MM.1S (cell line): ENCODE measurements at regions not wholly inside any gene's neighbourhood (a gene's known extent, or its start where the extent isn't known, plus 50 kb on each side); places are given as distances from the start of the nearest gene placed in this dataset.
"Not testable (repeated sequence)": the region's sequence is repeated elsewhere in the genome, so short reads cannot be mapped to it uniquely, and the experiment has no call there.

ENCODE experiments used
- DNase-seq: peaks from one replicate; pipeline ENCODE4 v3.0.0-alpha.2; 2015
- H2AFZ ChIP-seq: fragments of 300-600 bp; sonication (generic); 2 replicates; pipeline ENCODE4 v1.6.0; 2016; ENCODE audit warnings: antibody characterized with exemption, low read length
- H3F3A ChIP-seq: fragments of 300-600 bp; sonication (generic); 2 replicates; pipeline ENCODE4 v1.6.1; 2016; ENCODE audit warnings: mild to moderate bottlenecking, antibody characterized with exemption, low read length, moderate library complexity, mixed read lengths; ENCODE audit not compliant: insufficient read depth
- H3K27ac ChIP-seq: fragments of 300-600 bp; sonication (generic); 2 replicates; pipeline ENCODE4 v1.5.1; 2016; ENCODE audit warnings: mild to moderate bottlenecking, low read length
- H3K27me3 ChIP-seq: fragments of 300-600 bp; sonication (generic); replicated peaks from 2 replicates; pipeline ENCODE4 v1.6.0; 2016; ENCODE audit warnings: low read length; ENCODE audit not compliant: insufficient read depth
- H3K36me3 ChIP-seq: fragments of 300-600 bp; sonication (generic); replicated peaks from 2 replicates; pipeline ENCODE4 v1.6.1; 2016; ENCODE audit warnings: mild to moderate bottlenecking, low read length, mixed read lengths; ENCODE audit not compliant: insufficient read depth
- H3K4me1 ChIP-seq: fragments of 300-600 bp; sonication (generic); 2 replicates; pipeline ENCODE4 v1.6.1; 2016; ENCODE audit warnings: low read length, mixed read lengths
- H3K4me2 ChIP-seq: fragments of 300-600 bp; sonication (generic); 2 replicates; pipeline ENCODE4 v1.6.0; 2016; ENCODE audit warnings: low read depth, low read length
- H3K4me3 ChIP-seq: fragments of 300-600 bp; sonication (generic); 2 replicates; pipeline ENCODE4 v1.5.1; 2016; ENCODE audit warnings: low read length, mixed read lengths
- H3K79me2 ChIP-seq: fragments of 300-600 bp; sonication (generic); 2 replicates; pipeline ENCODE4 v1.6.1; 2016; ENCODE audit warnings: mixed run types, low read length, mixed read lengths
- H3K9ac ChIP-seq: fragments of 300-600 bp; sonication (generic); 2 replicates; pipeline ENCODE4 v1.6.1; 2016; ENCODE audit warnings: low read length, mixed read lengths
- H3K9me2 ChIP-seq: fragments of 300-600 bp; sonication (generic); replicated peaks from 2 replicates; pipeline ENCODE4 v1.6.1; 2016; ENCODE audit warnings: mild to moderate bottlenecking, low read length, mixed read lengths; ENCODE audit not compliant: insufficient read depth
- H3K9me3 ChIP-seq: fragments of 300-600 bp; sonication (generic); replicated peaks from 2 replicates; pipeline ENCODE4 v1.6.1; 2016; ENCODE audit warnings: mild to moderate bottlenecking, low read length, mixed read lengths; ENCODE audit not compliant: insufficient read depth
- H4K20me1 ChIP-seq: fragments of 300-600 bp; sonication (generic); 2 replicates; pipeline ENCODE4 v1.6.1; 2016; ENCODE audit warnings: mild to moderate bottlenecking, low read length, moderate library complexity, mixed read lengths; ENCODE audit not compliant: insufficient read depth
- CTCF ChIP-seq: fragments of 300-600 bp; sonication (generic); IDR thresholded peaks from 2 replicates; pipeline ENCODE4 v1.5.1; 2016; ENCODE audit warnings: antibody characterized with exemption, low read length, mixed read lengths
- EZH2 ChIP-seq: fragments of 300-600 bp; sonication (generic); optimal IDR thresholded peaks from 2 replicates; pipeline ENCODE3; 2017; ENCODE audit warnings: low read depth, mild to moderate bottlenecking, antibody characterized with exemption, low read length, mixed read lengths
- EZH2phosphoT487 ChIP-seq: fragments of 300-600 bp; sonication (generic); IDR thresholded peaks from 2 replicates; pipeline ENCODE4 v1.6.1; 2018; ENCODE audit warnings: antibody characterized with exemption, low read length

DNA sequence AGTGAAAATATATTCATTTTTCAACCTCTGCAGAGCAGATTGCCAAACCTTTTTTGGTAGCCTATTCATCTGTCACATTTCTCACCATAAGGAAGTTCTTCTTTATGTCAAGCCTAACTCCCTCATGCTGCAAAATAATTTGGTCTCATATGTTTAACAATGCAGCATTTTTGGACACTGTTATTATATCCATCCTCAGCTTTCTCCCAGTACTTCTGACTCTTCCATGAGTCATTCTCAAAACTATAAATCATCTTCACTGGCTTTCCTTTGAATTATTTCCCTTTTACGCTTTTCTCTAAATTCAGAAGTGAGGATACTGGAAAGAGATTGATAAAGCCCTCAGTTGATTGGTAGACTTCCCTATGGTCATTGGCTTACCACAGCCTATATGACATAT, 192.2 kb downstream of the TPBG start:
- Histone ChIP-seq H3K27ac (no peak overlapping the region), H3K9ac (no peak overlapping the region), H3K9me2 (no peaks in the 10 kb centered on the region), H3K4me1 (no peaks in the 10 kb centered on the region), H3K4me2 (no peak overlapping the region), H3F3A (no peaks in the 10 kb centered on the region), H3K9me3 (no peaks in the 10 kb centered on the region), H3K36me3 (no peaks in the 10 kb centered on the region), H2AFZ (no peak overlapping the region), H3K79me2 (no peaks in the 10 kb centered on the region), H3K27me3 (no peaks in the 10 kb centered on the region), H3K4me3 (no peak overlapping the region), H4K20me1 (no peaks in the 10 kb centered on the region)
- DNase-seq: no peak
- no peak for TF ChIP-seq EZH2phosphoT487
- no peak for TF ChIP-seq EZH2
- TF ChIP-seq CTCF: no peak

- not testable (repeated sequence) for H3K9me3 ChIP-seq, H3K27ac ChIP-seq, H3K79me2 ChIP-seq, H4K20me1 ChIP-seq, H3K27me3 ChIP-seq, H3F3A ChIP-seq, H3K4me1 ChIP-seq, H3K4me2 ChIP-seq, H3K36me3 ChIP-seq, DNase-seq, H3K9ac ChIP-seq, H3K4me3 ChIP-seq, H3K9me2 ChIP-seq, H2AFZ ChIP-seq
Measured at GRCh38 chr6:82558531-82558930, 194.9 kb downstream of the TPBG start.

GRCh38 chr6:82567621-82568020, 204.0 kb downstream of the TPBG start:
- DNase-seq: peak; percentile 7
- no peak for TF ChIP-seq EZH2
- TF ChIP-seq EZH2phosphoT487: no peak
- no peak for TF ChIP-seq CTCF

GRCh38 chr6:82568290-82568993, 204.8 kb downstream of the TPBG start:
- Histone ChIP-seq H3K4me3 (0 out of 2 replicates have a peak overlapping the region, but pooled peaks have one; percentile 29), H3K9me2 (no peaks in the 10 kb centered on the region), H3K4me2 (peak overlapping the region; percentile 78), H3K9me3 (no peaks in the 10 kb centered on the region), H3K27ac (peak overlapping the region; percentile 92), H3K4me1 (peaks cover 28% of the 10 kb centered on the region), H3K36me3 (no peaks in the 10 kb centered on the region), H3K27me3 (no peaks in the 10 kb centered on the region), H4K20me1 (no peaks in the 10 kb centered on the region), H3K9ac (peak overlapping the region; percentile 54), H3F3A (peaks cover 16% of the 10 kb centered on the region), H2AFZ (peak overlapping the region; percentile 57; the same call in 1 of the 2 replicates), H3K79me2 (no peaks in the 10 kb centered on the region)
- DNase-seq: peak; percentile 93
- TF ChIP-seq CTCF (no peak), EZH2phosphoT487 (no peak), EZH2 (no peak)

More at GRCh38 chr6:82567621-82568020, 204.0 kb downstream of the TPBG start:
- Histone ChIP-seq H3K36me3 (no peaks in the 10 kb centered on the region), H3K9me3 (no peaks in the 10 kb centered on the region), H3K4me3 (no peak overlapping the region), H2AFZ (peak overlapping the region; percentile 27; the same call in 1 of the 2 replicates), H3K9me2 (no peaks in the 10 kb centered on the region), H3K4me2 (peak overlapping the region; percentile 34), H3K27ac (peak overlapping the region; percentile 92), H3K9ac (no peak overlapping the region), H3K27me3 (no peaks in the 10 kb centered on the region), H3F3A (peaks cover 16% of the 10 kb centered on the region), H4K20me1 (no peaks in the 10 kb centered on the region), H3K79me2 (no peaks in the 10 kb centered on the region), H3K4me1 (peaks cover 28% of the 10 kb centered on the region)
